HuH-7.5 (cell line): ENCODE measurements at regions not wholly inside any gene's neighbourhood (a gene's known extent, or its start where the extent isn't known, plus 50 kb on each side); places are given as distances from the start of the nearest gene placed in this dataset.

Experiments used
- DNase-seq: peaks from one replicate; pipeline ENCODE4 v3.0.0; 2011; ENCODE audit warnings: low spot score

DNA sequence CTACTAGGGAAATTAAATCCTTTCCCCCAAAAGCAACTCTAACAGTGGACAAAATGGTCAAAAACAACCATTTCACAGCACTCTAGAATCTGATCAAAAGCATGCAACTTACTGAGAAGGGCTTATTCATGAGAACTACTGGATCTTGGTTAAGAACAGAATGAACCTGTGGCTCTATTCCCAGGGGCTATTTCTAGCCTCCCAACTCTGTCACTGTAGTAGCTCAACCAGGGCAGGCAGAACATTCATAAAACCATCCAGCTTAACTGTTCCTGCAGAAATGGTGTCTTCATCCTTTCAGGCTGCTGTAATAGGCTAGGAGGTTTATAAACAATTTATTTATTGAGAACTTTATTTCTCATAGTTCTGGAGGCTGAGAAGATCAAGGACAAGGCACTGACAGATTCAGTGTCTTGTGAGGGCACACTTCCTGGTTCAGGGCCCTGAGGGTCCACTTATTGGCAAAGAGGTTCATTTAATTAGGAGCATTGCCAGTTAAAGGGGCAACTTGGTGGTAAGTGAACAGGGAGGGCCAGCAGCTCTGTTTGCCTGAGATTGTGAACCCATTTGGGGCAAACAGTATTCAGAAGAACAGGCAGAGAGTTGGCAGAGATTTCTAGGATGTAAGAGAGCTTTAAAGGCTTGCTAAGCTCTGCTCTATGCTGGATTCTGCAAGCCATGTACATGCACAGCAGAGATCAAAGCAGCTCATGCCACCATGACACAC lies 238.5 kb upstream of the FBXL7 start:
- DNase-seq = no peak

DNA sequence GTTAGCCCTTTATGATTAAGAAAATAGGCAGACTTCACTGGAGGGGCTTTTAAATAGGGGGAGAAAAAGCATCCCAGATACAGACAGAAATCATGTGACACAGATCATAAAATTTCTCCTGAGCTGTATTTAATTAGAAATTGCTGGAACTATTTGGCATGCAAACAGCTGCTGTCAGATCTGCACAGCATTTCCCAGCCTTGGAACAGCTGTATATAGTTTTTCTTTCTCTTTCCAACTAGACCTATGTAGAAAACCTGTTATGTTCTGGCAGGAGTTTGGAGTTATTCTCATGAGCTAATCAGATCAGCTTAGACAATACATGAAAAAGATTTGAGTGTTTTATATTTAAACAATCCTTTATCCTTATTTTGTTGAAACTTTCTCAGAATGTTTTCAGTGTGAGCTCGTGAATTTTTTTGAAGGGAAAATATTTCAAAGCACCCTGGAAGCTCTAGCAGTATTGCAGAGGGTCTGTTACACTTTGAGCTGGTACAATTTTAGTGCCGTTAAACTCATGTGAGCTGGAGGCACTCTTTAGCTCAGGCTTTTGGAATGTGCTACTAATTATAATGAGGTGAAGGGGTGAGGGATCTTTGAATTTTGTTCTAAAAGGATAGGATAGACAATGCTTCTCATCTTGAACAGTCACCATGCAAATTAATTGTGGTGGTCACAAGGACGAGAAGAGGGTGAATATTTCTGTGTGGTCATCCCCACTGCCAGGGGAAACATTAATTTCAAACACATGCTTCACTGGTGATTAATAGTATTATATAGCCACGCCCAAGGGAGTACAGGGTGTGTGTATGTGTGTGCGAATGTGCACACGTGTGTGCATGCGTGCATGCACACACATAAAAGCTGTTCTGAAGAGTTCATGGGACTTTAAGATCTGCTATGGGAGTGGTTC lies 239.4 kb upstream of the FBXL7 start:
- DNase-seq = no peak

DNA sequence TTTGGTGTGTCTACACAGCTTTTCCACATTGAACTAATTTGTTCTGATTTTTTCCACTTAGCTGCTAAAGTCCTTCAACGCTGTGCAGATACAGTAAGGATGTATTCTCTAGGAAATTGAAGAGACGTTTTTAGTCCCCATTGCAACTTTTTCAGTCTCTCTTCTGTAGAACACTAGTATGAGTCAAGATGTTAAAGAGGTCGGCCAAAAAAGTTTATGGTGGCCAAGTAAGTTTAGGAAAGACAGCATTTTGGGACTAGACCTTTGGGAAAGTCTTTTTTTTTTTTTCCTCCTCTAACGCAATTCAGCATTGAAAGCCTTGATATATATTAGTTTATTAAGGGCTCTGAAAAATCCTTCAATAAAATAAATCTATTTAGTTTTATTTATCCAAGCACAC lies 243.5 kb upstream of the FBXL7 start:
- DNase-seq = no peak

DNA sequence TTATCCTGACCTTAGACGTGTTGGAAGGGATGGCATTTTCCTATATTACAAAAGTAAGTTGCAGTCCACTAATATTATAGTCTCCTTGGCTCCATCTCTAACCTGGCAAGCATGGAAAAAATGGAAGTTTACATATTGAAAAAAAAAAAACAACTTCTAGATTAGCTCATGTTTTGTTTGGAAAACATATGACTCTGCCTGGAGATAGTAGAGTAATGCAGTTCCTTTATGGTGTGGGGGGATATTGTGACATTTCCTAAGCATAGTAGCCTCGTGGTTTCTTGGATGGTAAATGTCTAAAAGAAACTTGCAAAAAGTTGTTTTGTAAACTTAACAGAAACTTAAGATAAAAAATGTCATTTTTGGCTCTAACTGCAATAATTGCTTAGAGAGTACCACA lies 244.4 kb upstream of the FBXL7 start:
- DNase-seq = no peak

DNA sequence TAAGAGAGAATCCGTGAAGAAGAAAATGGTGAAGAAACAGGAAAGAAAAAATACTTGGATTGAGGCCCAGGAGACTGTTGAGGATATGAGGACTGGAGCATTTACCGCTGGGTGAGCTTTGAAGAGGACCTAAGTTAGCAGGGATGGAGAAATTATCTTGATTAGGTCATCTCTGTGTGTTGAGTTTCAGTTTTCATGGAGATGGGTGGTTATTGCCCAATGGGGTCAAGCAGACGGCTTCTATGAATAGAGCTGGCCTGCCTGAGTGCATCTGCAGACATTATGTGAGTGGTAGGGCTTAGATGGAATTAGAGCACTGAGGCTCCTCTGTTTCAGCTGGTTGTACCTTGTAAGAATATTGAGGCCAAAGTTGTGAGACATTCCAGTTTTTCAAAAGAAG lies 245.4 kb upstream of the FBXL7 start:
- DNase-seq = no peak

DNA sequence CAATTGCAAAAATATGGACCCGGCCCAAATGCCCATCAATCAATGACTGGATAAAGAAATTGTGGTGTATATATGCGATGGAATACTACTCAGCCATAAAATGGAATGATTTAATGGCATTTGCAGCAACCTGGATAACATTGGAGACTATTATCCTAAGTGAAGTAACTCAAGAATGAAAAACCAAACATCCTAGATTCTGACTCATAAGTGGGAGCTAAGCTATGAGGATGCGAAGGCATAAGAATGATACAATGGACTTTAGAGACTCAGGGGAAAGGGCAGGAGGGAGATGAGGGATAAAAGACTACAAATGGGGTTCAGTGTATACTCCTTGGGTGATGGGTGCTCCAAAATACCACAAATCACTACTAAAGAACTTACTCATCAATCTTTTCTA lies 247.6 kb upstream of the FBXL7 start:
- DNase-seq = no peak

DNA sequence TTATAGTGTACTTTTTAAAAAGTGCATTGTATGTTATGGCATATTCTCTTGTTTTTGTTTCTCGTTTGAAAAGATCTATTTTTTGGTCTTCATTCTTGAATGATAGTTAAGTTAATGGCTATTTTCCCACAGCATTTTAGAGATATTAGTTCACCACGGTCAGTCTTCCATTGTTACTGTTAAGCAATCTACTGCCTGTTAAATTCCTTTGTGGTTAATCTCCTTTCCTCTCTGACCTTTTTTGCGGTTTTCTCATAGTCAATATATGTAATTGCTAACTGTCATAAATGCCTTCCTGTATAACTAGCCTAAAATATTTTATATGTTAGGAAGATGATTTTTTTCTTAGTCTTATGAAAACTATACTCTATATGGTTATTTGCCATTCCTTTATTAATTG lies 250.8 kb upstream of the FBXL7 start:
- DNase-seq = no peak

DNA sequence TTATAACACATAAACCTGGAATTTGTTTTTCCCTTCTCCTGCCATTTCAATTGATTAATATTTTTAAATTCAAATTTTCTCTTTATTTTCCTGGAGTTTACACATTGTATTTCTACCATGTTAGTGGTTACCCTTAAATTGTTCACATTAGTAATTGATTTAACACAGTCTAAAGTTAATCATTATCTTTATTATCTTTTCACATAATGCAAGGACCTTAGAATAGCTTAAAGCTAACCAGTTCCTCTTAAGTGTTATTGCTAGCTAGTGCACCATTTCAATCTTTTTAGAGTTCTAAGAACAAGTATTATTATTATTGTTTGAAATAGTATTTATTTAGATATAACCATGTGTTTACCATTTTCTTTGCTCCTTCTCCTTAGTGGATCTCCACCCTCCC lies 251.2 kb upstream of the FBXL7 start:
- no peak for DNase-seq

DNA sequence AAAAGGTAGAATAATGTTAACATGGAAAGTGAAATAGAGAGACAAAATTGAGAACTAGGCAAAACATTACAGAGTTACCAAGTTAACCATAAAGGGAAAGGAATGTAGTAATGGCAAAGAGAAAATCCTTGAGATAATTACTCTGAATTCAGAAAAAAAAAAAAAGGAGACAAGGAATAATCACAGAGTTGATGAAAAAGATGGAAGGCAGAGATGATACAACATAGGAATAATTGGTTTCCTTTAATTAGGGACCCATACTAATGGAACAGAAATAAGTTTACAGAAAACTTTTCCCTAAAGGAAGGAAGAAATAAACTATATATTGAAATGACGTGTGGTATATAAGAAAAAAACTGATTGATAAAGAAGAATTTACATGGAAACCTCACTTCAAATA lies 254.1 kb upstream of the FBXL7 start:
- DNase-seq = no peak

DNA sequence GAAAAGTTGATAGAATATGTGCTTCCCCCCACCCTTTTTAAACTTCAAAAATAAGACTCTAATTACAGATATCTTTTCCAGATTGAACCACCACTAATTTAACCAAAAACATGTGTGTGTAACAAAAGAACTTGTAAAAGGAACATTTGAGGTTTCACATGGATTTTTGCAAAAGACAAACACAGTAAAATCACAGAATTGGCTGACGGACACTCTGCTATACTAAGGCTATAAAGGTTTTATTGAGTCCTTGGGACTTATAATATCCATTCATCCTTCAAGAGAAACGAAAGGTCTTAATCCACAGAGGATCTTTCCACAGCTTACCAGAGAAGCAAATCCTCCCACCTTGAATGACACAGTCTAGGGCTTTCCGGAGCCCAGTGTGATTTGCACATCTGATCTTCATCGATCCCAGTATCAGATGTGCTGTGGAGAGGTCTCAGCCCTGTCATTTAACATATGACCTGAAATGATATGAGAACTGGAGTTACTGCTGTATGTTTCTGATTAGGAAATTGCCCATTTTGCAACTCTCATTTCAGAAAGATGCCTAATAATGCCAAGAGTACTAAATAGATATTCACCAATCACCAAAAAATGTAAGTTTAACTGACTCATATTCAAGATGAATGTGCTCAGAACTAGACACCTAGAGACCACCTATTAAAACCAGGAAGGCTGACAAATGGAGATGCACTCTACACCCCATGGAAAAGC lies 256.5 kb upstream of the FBXL7 start:
- DNase-seq = no peak

DNA sequence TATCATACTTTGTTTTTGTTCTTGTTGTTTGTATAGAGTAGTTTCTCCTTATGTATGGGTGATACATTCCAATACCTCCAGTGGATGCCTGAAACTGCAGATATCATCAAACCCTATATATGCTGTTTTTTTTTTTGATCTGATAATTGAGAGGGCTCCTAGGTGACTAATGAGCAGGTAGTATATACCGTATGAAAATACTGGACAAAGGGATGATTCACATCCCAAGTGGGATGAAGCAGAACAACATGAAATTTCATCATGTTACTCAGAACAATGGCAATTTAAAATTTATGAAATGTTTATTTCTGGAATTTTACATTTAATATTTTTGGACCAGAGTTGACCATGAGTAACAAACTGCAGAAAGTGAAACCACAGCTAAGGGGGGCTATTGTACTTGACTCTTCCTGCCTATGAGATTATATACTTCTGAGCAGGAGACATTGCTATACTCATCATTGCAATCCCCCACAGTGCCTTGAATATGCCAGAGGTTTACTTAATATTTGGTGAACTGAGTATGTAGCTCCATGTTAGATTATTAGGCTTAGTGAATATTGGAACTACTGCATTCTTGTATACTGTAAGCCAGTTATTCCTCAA lies 258.7 kb upstream of the FBXL7 start:
- no peak for DNase-seq

DNA sequence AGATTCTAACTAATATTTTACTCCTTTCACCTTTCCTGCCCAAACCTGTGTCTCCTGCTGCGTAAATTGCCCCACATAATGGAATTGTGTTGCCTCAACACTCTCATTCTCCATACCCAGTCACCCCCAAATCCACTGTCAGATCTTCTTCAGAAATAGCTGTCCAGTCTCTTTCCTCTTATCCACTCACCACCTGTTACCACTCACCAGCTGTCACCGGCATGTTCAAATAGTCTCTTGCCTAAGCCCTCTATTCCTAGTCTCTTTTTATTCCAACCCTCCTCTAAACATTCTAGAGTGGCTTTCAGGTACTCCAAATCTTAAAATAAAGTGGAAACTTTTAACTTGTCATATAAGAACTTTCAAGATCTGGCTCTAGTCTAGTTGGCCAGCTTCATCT lies 262.0 kb upstream of the FBXL7 start:
- DNase-seq = no peak

DNA sequence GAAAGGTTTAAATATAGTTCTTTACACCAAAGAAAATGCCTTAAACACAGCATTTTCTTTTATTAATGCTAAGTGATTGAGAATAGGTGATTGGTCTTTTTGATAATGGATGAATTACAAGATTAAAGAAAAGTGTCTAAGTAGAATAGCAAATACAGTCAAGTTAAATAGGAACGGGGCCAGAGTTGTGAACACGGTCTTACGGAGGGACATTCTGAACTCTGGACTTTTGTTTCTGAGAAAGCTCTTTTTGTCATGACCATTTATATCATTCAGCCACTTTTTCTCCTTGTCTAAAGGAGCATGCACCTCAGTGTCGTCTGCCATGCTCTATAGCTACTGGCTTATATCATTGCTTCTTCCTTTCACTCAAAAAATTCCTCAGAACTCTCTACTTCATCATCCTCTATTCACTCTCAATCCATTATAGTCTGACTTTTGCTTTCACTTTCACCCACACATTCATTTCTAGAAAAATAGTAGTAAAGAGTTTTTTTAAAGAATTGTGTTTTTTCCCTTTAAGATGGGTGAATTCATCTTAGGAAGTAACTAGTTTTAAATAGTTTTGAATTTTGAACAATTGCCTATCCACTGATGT lies 263.0 kb upstream of the FBXL7 start:
- DNase-seq = no peak

DNA sequence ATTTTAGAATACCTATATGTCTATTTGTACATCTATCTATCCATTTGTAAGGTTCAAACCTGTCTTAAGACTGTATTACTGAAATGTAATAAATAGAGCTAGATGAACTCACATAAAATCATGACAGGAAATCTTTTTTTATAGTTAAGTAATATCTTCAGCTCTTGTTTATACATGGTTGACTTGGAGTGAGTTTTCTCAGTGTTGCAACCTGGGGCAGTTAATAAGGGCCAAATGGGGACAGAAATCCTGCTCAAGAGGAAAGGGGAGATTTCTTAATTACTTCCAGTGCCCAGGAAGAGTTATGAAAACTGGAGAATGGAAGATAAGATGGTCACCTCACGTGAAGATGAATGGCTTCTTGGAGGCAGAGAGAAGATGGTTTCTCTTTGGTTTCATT lies 265.1 kb upstream of the FBXL7 start:
- no peak for DNase-seq

DNA sequence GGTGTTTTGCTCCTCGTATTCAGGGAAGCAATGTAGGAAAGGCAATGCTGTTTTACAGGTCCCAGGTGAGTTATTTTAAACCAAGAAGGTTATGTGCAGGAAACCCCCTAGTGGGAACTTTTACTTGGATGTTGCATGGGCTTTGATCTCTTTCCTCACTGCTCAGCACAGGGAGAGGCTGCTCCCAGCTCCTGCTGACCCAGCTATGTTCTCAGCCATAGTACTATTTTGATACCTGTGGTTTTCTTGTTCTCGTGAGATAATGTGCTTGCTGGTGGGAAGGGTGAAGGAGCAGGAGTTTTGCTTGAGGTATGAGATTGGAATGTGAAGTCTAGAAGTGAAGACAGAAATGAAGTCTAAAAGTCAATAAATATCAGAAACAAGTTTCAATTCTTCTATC lies 265.6 kb upstream of the FBXL7 start:
- DNase-seq = no peak

DNA sequence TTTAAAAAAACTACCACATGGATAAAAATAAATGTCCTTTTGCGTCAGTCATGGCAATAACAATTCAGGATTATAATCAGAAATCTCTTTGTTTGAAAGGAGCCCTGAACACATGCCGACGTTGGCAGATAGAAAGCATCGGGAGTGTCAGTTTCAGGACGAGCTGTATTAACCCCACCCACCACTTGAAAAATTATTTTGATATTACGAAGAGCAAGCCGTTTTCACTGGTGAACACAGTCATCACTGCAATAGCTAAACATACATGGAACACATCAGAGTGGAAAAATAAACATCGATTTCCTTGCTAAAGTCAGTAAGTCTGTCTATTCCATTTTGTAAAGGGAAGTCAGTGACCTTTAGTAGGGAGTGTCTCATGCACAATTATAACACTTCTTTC lies 266.4 kb upstream of the FBXL7 start:
- no peak for DNase-seq

DNA sequence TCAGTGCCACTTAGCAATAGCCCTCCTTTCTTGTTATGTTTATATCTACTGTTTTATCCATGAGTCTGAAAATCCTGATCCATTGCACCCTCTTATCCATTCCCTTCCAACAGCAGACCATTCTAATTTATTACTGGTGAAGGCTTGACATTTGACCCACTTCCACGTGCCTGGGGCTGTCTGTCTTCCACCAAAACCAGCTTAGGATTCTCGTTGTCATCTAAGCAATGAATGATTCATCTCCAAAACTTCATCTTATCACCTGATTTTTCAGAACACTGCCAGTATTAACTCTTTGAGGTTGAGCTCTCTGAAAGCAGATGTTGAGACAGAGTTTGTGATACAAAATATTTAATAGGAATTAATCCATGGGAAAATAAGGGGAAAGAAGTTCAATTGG lies 277.8 kb upstream of the FBXL7 start:
- DNase-seq = no peak

DNA sequence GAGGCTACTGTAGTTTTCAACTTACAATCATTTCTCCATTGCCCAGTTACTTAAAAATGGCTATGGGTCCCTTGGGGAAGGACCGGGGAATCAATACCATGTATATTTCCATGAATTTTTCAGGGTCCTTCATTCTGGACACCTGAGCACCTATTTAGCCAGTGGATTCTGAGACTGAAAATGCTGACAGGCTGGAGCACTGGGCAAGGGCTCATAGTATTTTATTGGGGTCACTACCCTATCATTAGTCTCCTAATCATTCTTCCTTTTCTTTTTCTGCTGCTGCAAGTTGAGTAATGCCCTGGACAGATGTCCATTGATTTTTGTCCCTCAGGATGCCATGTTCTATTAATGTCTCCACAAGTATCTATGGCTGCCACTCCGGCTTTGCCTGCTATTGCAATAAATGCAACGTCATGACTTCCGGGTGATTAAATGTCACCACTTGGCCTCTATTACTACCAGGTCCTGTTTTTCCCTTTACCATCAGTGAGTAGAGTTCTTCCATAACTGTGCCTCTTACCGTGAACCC lies 279.3 kb upstream of the FBXL7 start:
- DNase-seq = no peak

DNA sequence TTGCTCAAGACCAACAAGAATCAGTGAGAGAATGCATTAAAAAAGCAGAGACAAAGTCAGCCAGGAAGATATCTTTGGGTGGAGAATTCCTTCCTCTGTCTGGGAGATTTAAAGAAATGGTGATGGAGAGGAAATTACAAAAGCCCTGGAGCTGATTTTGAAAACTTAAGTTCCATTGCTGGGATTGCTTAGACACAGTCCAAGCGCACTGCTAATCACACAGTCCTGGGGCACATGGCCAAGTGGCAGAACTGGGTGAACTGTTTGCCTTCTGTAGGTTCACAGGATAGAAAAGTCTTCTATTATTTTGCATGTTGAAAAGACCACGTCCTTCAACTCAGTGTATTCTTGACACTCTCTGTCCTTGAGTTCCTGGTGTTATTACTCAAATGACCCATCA lies 284.9 kb upstream of the FBXL7 start:
- DNase-seq = no peak

DNA sequence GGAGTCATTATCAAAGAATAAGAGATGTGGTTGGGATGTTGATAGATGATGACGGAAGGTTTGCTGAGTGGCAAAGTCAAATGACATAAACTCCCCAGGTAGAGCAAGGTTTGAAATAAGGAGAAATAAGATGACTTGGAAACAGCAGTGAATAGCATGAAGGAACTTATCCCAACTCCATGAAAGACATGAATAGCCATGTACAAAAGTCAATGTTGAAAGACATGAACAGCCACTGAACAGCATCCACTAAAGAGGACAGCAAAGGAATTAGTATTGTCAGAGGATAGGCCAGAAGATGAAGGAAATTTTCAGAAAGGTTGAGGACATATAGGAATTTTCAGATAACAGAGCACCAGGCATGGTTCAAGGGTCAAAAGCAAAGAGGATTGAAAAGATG lies 286.0 kb upstream of the FBXL7 start:
- no peak for DNase-seq

DNA sequence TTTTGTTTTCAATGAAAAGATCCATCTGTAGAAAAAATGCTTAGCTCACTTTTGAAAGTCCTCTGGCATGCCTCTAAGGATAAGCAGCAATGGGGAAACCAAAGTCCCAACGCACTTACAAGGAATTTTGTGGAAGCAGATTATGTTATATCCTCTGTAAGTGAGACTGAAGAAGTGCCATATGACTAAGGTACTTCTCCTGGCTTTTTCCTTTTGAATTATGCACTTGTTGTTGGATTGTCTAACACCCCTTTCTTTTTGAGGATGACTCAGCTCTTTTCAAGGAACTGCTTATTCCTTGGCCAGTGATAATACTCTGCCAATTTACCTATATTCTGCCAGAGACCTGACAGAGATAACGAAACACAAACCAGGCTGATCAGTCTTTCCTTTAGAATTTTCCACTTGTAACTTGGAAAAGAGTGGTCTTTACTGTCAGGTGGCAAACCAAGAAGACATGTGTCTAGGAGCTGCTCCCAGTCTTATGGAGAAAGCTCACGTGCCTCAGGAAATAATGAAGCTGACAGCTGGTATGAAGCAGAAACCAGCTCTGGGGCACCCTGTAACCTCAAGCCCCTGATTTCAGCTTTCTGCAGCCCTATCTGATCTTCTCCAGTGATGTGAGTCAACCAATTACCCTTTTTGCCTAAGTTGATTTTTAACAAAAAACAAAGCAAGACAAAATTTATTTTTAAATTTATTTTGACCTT lies 290.8 kb upstream of the FBXL7 start:
- DNase-seq = no peak
